Superior temporal gyrus (tissue), 1 donor: ENCODE measurements at regions not wholly inside any gene's neighbourhood (a gene's known extent, or its start where the extent isn't known, plus 50 kb on each side); places are given as distances from the start of the nearest gene placed in this dataset.

Experiments
- DNase-seq: peaks from one replicate; pipeline ENCODE4 v3.0.0-alpha.2; 2016; ENCODE audit errors: extremely low spot score

DNA sequence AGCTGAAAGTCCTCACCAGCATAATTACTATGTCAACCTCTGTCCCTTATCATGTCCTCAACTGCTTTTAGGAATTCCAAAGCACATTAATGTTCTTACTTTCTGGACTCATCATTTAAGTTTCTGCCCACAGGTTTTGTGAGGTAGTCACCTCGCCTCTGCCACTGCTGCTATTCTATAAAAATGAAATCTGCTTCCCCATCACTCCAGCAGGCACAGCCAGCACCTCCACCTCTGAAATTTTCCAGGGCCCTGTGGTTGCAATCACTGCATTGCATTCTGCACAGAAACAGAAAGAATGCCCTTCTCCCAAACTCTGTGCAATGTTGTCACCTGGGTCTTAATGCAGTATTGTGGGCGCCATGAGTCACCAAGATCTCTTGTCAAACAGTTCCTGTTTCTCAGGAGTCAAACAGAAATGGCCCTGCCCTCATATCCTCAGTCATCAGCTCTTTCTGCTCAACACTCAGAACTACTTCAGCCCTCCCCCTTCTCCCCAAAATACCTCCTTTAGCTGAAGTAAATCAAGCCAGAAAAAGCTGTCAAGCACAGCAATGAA, 529.2 kb upstream of the NBEA start:
- DNase-seq, result no peak

DNA sequence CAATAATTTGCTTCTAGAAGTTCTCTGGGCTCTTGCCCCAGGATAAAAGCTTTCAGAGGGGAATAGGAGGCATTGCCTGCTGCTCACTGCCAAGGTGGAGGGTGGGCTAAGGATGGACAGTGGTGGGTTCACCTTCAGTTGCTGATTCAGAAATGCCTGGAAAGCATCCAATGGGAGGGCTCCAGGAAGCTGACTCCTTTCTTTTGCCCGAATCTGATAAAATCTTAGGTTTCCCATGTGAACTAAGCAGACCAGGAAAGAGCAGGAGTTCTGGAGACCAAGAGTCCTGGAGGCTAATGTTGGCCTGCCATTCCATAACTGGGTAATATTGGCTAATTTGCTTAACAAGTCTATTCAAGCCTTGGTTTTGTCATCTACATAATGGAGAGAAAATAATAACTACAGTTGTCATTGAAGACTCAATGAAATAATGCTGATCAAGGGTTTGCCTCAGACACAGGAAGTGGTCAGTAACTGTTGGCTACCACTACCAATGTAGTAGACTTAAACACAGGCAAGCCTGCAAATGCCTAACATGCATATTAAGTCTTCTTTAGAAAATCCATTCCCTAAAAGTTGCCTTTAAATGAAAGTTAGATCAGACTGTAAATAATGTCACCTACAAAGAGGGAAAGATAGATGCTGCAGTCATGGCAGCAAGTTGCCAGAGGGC, 528.4 kb upstream of the NBEA start:
- no peak for DNase-seq

- no peak for DNase-seq
These were observed 527.5 kb upstream of the NBEA start for GRCh38 chr13:34414616-34415015.

DNA sequence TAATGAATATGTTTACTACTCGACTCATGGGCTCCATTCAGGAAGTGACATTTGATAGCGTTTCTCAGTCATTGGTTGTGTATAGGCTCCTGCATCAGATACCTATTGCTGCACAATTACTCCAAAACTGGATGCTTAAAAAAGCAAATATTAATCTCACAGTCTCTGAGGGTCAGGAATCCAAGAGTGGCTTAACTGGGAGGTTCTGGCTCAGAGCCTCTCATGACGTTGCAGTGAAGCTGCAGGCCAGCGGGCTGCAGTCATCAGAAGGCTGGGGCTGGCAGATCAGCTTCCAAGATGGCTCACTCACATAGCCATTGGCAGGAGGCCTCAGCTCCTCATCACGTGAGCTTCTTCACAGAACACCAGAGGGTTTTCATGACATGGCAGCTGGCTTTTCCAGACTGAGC, 525.1 kb upstream of the NBEA start:
- DNase-seq, result peak; percentile 55

GRCh38 chr13:34417896-34418295, 524.2 kb upstream of the NBEA start:
- no peak for DNase-seq

- no peak for DNase-seq
These were observed 523.0 kb upstream of the NBEA start for GRCh38 chr13:34419025-34419424.

DNA sequence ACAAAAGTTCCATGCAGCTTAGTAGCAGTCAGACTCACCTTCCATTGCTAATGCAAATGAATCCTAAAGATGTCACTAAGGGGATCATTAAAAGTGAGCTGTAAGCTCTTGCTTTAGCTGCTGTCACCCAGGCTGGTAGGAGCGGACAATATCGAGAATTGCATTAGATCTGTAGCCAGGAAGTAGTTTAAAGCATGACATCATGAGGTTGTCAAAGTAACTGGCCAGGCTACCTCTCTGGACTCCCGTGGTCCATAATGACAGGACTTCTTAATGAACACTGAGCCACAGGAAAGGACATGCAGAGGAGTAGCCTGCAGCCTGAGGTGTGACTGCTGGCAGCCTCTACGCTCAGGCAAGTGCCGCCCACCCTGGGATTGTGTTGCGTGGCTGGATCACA, 522.3 kb upstream of the NBEA start:
- DNase-seq, result no peak

GRCh38 chr13:34420702-34421346, 521.2 kb upstream of the NBEA start:
- no peak for DNase-seq

DNA sequence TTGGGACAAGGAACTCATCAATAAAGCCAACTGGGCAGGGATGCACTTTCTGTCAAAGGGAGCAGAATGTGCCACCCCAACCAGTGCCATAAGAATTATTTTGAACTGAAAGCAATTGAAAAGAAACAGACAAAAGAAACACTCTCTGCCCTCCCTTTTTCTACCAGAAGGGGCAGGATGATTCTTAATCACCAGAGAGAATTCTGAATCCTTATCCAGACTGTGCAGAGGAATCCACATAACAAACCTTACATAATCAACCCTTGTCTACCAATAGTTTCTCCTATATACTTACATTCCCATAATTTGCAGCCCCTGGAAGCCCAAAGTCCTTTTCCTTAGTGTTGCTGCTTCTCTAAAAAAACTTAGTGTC, 520.7 kb upstream of the NBEA start:
- no peak for DNase-seq

GRCh38 chr13:34421858-34422475, 520.1 kb upstream of the NBEA start:
- no peak for DNase-seq

DNA sequence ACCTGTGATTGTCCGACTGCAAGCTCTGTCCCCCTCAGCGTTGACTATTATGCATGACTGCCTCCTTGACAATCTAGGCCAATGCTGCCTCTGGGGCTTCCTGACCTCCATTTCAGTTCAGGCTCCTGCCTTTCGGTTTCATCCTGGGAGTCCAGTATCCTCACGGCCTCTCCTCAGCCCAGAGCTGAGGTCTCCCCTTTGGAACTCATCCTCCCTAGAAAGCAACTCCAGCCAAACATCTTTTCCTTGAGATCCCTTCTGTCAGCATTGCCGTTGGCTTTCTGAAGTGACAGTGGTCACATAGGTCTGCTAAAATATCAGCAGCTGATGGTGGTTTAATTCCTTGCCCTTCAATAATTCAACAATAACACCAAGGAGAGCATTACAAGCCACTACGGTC, 519.1 kb upstream of the NBEA start:
- no peak for DNase-seq

GRCh38 chr13:34425327-34425949, 516.6 kb upstream of the NBEA start:
- no peak for DNase-seq

DNA sequence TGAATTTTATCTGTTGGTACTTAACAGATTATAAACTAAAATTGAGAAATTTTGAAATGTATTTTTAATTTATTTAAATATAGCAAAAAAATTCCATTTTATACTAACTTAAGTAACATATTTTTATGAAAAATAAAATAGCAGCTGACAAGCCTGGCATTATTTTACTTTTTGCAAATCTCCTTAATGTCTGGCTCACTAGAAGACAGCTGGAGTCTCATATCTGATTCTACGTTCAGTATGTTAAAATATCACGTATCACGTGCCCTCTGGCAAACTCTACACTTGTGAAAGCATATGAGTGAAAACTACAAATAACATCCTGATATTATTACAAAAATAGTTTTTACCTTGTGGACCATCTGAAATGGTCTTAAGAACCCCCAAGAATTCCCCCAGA, 513.2 kb upstream of the NBEA start:
- DNase-seq, result no peak

DNA sequence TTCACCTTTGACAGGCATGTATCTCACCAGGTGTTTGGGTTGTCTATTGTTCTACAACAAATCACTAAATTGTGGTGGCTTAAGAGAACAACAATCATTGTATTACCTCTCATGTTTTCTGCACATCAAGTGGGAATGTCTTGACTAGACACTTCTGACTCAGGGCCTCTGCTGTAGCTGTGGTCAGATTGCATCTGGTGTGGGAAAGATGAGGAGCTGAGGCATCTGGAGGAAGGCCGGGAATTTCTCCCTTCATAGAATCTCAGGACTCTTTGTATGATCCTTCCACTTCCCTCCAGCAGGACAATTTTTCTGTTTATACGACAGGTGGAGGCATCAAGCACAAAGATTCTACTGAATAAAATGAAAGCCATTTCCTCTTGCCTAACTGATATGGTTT, 511.8 kb upstream of the NBEA start:
- DNase-seq, result no peak

GRCh38 chr13:34431827-34432581, 510.1 kb upstream of the NBEA start:
- no peak for DNase-seq

DNA sequence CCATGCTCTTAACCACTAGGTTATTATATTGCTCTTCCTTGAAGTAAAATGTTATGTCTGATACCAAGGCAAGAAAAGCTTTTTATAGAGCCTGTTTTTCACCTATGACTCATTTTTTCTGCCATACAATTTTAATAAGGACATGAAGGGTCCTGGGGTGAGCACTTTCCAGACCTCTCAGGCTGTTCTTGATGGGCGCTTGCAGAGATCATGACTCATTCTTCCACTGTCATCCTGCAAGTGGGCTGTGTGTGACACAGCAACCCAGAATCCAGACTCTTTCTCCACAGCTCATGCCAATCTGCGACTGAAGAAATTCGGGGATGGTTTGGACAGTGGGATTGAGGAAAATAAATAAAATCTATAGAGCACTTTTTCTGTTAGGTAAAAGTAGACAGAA, 506.7 kb upstream of the NBEA start:
- DNase-seq, result no peak

- DNase-seq, result no peak
These were observed 504.2 kb upstream of the NBEA start for GRCh38 chr13:34437873-34438272.

GRCh38 chr13:34452831-34453230, 489.2 kb upstream of the NBEA start:
- DNase-seq, result no peak

- DNase-seq, result peak; percentile 53
These were observed 483.0 kb upstream of the NBEA start for GRCh38 chr13:34458756-34459715.

DNA sequence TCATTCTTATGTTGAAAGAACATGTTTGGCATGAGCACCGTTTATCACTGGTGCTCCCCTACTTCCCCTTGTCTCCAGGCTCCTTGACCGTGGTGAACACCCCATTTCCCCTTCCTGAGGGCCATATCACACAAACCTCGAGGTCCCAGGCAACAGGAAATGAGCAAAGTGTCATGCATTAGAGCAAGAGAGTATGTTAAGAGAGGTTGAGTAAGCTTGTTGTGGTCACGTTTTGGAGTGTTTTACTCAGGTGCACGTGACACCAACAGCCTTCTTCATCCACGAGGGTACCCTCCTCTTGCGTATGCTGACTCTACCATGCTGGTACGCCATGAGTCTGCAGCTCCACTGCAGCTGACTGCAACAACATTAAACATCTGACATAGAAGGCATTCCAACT, 482.2 kb upstream of the NBEA start:
- DNase-seq, result no peak

DNA sequence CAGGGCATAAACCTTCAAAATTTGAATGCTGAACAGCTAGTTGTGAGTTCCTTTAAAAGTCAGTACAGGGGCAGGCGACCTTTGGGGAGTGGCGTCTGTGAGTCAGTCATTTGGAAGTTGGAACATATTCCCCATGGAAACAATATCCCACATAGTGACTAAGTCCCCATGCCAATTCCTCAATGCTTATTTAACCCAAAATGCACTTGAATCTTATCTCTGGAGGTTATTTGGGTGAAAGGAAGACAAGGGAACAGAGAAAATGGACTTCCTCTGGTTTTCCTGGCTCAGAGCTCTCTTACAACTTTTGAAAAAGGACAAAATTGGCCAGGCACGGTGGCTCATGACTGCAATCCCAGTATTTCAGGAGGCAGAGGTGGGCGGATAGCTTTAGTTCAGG, 479.2 kb upstream of the NBEA start:
- DNase-seq, result no peak
